ENCODE measurements at regions not wholly inside any gene's neighbourhood (a gene's known extent, or its start where the extent isn't known, plus 50 kb on each side); places are given as distances from the start of the nearest gene placed in this dataset.

- no peak for TF ChIP-seq ZBTB7A (IDR thresholded peaks at IDR 0.05; ENCODE audit: low read depth)
- TF ChIP-seq TCF12 (IDR thresholded peaks at IDR 0.05; ENCODE audit: low read depth): no peak
- no peak for TF ChIP-seq RAD21 (IDR thresholded peaks at IDR 0.05; ENCODE audit: low read depth)
- TF ChIP-seq REST (IDR thresholded peaks at IDR 0.05; ENCODE audit: low read depth): no peak
- TF ChIP-seq MAX (IDR thresholded peaks at IDR 0.05): no peak
- no peak for TF ChIP-seq TAF1 (IDR thresholded peaks at IDR 0.05; ENCODE audit: low read depth)
- TF ChIP-seq USF1 (IDR thresholded peaks at IDR 0.05): no peak
- no peak for TF ChIP-seq FOXM1 (IDR thresholded peaks at IDR 0.05; ENCODE audit: borderline replicate concordance, low read depth)
- TF ChIP-seq TEAD4 (IDR thresholded peaks at IDR 0.05): no peak
- TF ChIP-seq CREB1 (IDR thresholded peaks at IDR 0.05; ENCODE audit: low read depth): no peak
- TF ChIP-seq NFIC (IDR thresholded peaks at IDR 0.05): no peak
- TF ChIP-seq YY1 (IDR thresholded peaks at IDR 0.05; ENCODE audit: low read depth): no peak
- no peak for TF ChIP-seq CEBPB (IDR thresholded peaks at IDR 0.05)
- TF ChIP-seq EGR1 (IDR thresholded peaks at IDR 0.05): no peak
- no peak for TF ChIP-seq EP300 (IDR thresholded peaks at IDR 0.05; ENCODE audit: borderline replicate concordance)
Observed at GRCh38 chr12:115790526-115790925, 487.0 kb downstream of the MED13L start.

- TF ChIP-seq TAF1 (IDR thresholded peaks at IDR 0.05; ENCODE audit: low read depth) (no peak), EP300 (IDR thresholded peaks at IDR 0.05; ENCODE audit: borderline replicate concordance) (no peak), EGR1 (IDR thresholded peaks at IDR 0.05) (no peak), REST (IDR thresholded peaks at IDR 0.05; ENCODE audit: low read depth) (no peak), CREB1 (IDR thresholded peaks at IDR 0.05; ENCODE audit: low read depth) (no peak), YY1 (IDR thresholded peaks at IDR 0.05; ENCODE audit: low read depth) (no peak), CEBPB (IDR thresholded peaks at IDR 0.05) (no peak)
Observed at GRCh38 chr12:115785548-115785947, 491.9 kb downstream of the MED13L start.

GRCh38 chr12:115776399-115776798 is 501.1 kb downstream of the MED13L start:
- no peak for TF ChIP-seq EGR1 (IDR thresholded peaks at IDR 0.05)
- TF ChIP-seq CEBPB (IDR thresholded peaks at IDR 0.05): no peak
- TF ChIP-seq YY1 (IDR thresholded peaks at IDR 0.05; ENCODE audit: low read depth): no peak
- no peak for TF ChIP-seq USF1 (IDR thresholded peaks at IDR 0.05)
- TF ChIP-seq TCF12 (IDR thresholded peaks at IDR 0.05; ENCODE audit: low read depth): no peak
- no peak for TF ChIP-seq MAX (IDR thresholded peaks at IDR 0.05)
- TF ChIP-seq FOXM1 (IDR thresholded peaks at IDR 0.05; ENCODE audit: borderline replicate concordance, low read depth): no peak
- no peak for TF ChIP-seq CREB1 (IDR thresholded peaks at IDR 0.05; ENCODE audit: low read depth)
- no peak for TF ChIP-seq EP300 (IDR thresholded peaks at IDR 0.05; ENCODE audit: borderline replicate concordance)
- no peak for TF ChIP-seq NFIC (IDR thresholded peaks at IDR 0.05)
- no peak for TF ChIP-seq TAF1 (IDR thresholded peaks at IDR 0.05; ENCODE audit: low read depth)
- no peak for TF ChIP-seq ZBTB7A (IDR thresholded peaks at IDR 0.05; ENCODE audit: low read depth)
- no peak for TF ChIP-seq TEAD4 (IDR thresholded peaks at IDR 0.05)
- TF ChIP-seq RAD21 (IDR thresholded peaks at IDR 0.05; ENCODE audit: low read depth): no peak
- TF ChIP-seq REST (IDR thresholded peaks at IDR 0.05; ENCODE audit: low read depth): no peak

GRCh38 chr12:115774148-115774895 is 503.2 kb downstream of the MED13L start:
- TF ChIP-seq RAD21 (IDR thresholded peaks at IDR 0.05; ENCODE audit: low read depth) (no peak), TAF1 (IDR thresholded peaks at IDR 0.05; ENCODE audit: low read depth) (no peak), MAX (IDR thresholded peaks at IDR 0.05) (no peak), TEAD4 (IDR thresholded peaks at IDR 0.05) (no peak), USF1 (IDR thresholded peaks at IDR 0.05) (no peak), YY1 (IDR thresholded peaks at IDR 0.05; ENCODE audit: low read depth) (no peak), ZBTB7A (IDR thresholded peaks at IDR 0.05; ENCODE audit: low read depth) (no peak), EP300 (IDR thresholded peaks at IDR 0.05; ENCODE audit: borderline replicate concordance) (no peak), FOXM1 (IDR thresholded peaks at IDR 0.05; ENCODE audit: borderline replicate concordance, low read depth) (no peak), EGR1 (IDR thresholded peaks at IDR 0.05) (no peak), NFIC (IDR thresholded peaks at IDR 0.05) (no peak), TCF12 (IDR thresholded peaks at IDR 0.05; ENCODE audit: low read depth) (no peak), CEBPB (IDR thresholded peaks at IDR 0.05) (no peak), CREB1 (IDR thresholded peaks at IDR 0.05; ENCODE audit: low read depth) (no peak), REST (IDR thresholded peaks at IDR 0.05; ENCODE audit: low read depth) (no peak)
